Stomach (tissue), 8 donors: ENCODE measurements at regions not wholly inside any gene's neighbourhood (a gene's known extent, or its start where the extent isn't known, plus 50 kb on each side); places are given as distances from the start of the nearest gene placed in this dataset.

ENCODE experiments used
- DNase-seq, 2 donors: peaks; one replicate each; pipeline versions ENCODE4 v3.0.0 to v3.0.0-alpha.2; 2013 to 2019
- H3K27ac ChIP-seq, 5 donors: fragments of 200-600 bp in 4 of 5; sonication (generic) in 4 of 5; one replicate each; pipeline ENCODE4 v1.5.1; 2013 to 2019; ENCODE audit warnings: mild to moderate bottlenecking in 1 of 5, moderate library complexity in 1 of 5
- H3K27me3 ChIP-seq, 3 donors: fragments of 200-600 bp; sonication (generic); one replicate each; pipeline ENCODE4 v1.5.1; 2017 to 2019; ENCODE audit warnings: mixed run types in 1 of 3
- H3K36me3 ChIP-seq, 4 donors: fragments of 200-600 bp; sonication (generic); 1 replicate in 3 of 4; 2 replicates in 1 of 4; pipeline ENCODE4 v1.5.1; 2016 to 2019
- H3K4me1 ChIP-seq, 4 donors: fragments of 200-600 bp; sonication (generic); one replicate each; pipeline ENCODE4 v1.5.1; 2016 to 2019
- H3K4me3 ChIP-seq, 4 donors: fragments of 200-600 bp; sonication (generic) in 3 of 4; one replicate each; pipeline ENCODE4 v1.5.1; 2016 to 2019; ENCODE audit warnings: mild to moderate bottlenecking in 1 of 4
- H3K9me3 ChIP-seq, 4 donors: fragments of 200-600 bp; sonication (generic); one replicate each; pipeline ENCODE4 v1.5.1; 2016 to 2019
- EP300 ChIP-seq: sonication (generic); formaldehyde crosslinking; IDR thresholded peaks from one replicate; pipeline ENCODE4 v1.6.1; 2017; ENCODE audit warnings: antibody characterized with exemption
- POLR2A ChIP-seq, 4 donors: fragments of 450-650 bp; IDR thresholded peaks; one replicate each; pipeline ENCODE4 v1.6.1; 2016; ENCODE audit warnings: antibody characterized with exemption in 4 of 4, control low read depth in 2 of 4, mild to moderate bottlenecking in 1 of 4, moderate library complexity in 1 of 4
- POLR2AphosphoS5 ChIP-seq, 3 donors: sonication (generic); formaldehyde crosslinking; IDR thresholded peaks; one replicate each; pipeline ENCODE4 v1.6.1; 2016; ENCODE audit warnings: antibody characterized with exemption in 3 of 3
- WGBS, 5 donors: extraction: QIAGEN DNeasy Blood & Tissue Kit in 3 of 5; methylation state at CpG; one replicate each; pipeline versions ENCODE4 v1.1.5 to v1.1.7; 2013 to 2018; 5-methylcytosine and 5-hydroxymethylcytosine counted together
- intact Hi-C: fragments of 100-400 bp; cut with DNase I; formaldehyde crosslinking; loops from one replicate; pipeline ENCODE4 v1.15.1; 2023; ENCODE audit warnings: low total_unique reads
- TF ChIP-seq, protein P1 (sequence below), 7 experiments: fragments of 450-650 bp in 4 of 7; fragments of 200-600 bp in 3 of 7; sonication (generic) in 3 of 7; IDR thresholded peaks; one replicate each; pipeline ENCODE4 v1.5.1; 2016 to 2019; ENCODE audit warnings: antibody characterized with exemption in 7 of 7, control low read depth in 2 of 7, mild to moderate bottlenecking in 1 of 7
- donor health status: healthy with polysubstance abuse.
- donor health status: Bipolar disorder and iron deficiency.
- donor health status: healthy.

DNA sequence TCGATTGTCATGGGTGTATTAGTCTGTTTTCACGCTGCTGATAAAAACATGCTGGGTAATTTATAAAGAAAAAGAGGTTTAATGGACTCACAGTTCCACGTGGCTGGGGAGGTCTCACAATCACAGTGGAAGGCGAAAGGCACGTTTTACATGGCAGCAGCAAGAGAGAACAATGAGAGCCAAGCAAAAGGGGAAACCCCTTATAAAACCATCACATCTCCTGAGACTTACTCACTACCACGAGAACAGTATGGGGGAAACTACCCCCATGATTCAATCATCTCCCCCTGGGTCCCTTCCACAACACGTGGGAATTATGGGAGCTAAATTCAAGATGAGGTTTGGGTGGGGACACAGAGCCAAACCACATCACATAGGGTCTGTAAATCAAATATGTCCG lies 167.4 kb upstream of the XYLT1 start:
- intact Hi-C loops = no loop called here
- Histone ChIP-seq H3K4me3 (no peak overlapping the region), H3K9me3 (peaks cover 0 to 11% (median 5%) of the 10 kb centered on the region in 4 donors), H3K36me3 (no peaks in the 10 kb centered on the region), H3K27ac (no peak overlapping the region), H3K27me3 (peaks cover 0 to 19% (median 0%) of the 10 kb centered on the region in 3 donors), H3K4me1 (no peaks in the 10 kb centered on the region)
- no peak for DNase-seq
- TF ChIP-seq, protein P1, sequence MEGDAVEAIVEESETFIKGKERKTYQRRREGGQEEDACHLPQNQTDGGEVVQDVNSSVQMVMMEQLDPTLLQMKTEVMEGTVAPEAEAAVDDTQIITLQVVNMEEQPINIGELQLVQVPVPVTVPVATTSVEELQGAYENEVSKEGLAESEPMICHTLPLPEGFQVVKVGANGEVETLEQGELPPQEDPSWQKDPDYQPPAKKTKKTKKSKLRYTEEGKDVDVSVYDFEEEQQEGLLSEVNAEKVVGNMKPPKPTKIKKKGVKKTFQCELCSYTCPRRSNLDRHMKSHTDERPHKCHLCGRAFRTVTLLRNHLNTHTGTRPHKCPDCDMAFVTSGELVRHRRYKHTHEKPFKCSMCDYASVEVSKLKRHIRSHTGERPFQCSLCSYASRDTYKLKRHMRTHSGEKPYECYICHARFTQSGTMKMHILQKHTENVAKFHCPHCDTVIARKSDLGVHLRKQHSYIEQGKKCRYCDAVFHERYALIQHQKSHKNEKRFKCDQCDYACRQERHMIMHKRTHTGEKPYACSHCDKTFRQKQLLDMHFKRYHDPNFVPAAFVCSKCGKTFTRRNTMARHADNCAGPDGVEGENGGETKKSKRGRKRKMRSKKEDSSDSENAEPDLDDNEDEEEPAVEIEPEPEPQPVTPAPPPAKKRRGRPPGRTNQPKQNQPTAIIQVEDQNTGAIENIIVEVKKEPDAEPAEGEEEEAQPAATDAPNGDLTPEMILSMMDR (IDR thresholded peaks at IDR 0.05) = no peak
- TF ChIP-seq POLR2A (IDR thresholded peaks at IDR 0.05) (no peak), POLR2AphosphoS5 (IDR thresholded peaks at IDR 0.05) (no peak), EP300 (no peak)
- WGBS, 5 donors = 49 to 59% (median 50%) methylated on average over 8 of the region's 8 CpGs

DNA sequence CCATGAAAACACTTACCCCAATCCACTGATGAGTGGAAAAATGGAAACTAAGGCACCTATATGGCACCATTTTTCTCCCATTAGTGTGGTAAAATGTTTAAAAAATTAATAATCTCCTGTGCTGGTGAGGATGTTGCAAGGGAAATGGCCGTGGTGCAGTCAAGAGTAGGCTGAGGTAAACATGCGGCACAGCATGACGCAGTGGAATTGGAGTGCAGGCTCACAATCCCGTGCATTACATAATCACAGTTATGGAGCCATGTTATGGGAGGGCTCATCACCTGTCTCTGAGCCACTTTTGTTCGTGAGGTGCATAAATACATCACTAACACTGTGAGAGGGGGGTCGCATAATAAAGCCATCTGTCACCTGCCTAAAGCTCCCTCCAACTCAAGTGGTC lies 164.4 kb upstream of the XYLT1 start:
- H3K4me3 ChIP-seq = no peak overlapping the region
- intact Hi-C loops = no loop called here
- 80 to 87% (median 82%) methylated on average over 6 of the region's 6 CpGs for WGBS, 5 donors
- H3K9me3 ChIP-seq = peaks cover 0 to 11% (median 5%) of the 10 kb centered on the region in 4 donors
- DNase-seq = no peak
- no peak overlapping the region for H3K27ac ChIP-seq
- peaks cover 0 to 34% (median 0%) of the 10 kb centered on the region in 3 donors for H3K27me3 ChIP-seq
- no peaks in the 10 kb centered on the region for H3K36me3 ChIP-seq
- no peak for TF ChIP-seq EP300
- TF ChIP-seq POLR2AphosphoS5 (IDR thresholded peaks at IDR 0.05) = no peak
- TF ChIP-seq, protein P1 (IDR thresholded peaks at IDR 0.05) = no peak
- TF ChIP-seq POLR2A (IDR thresholded peaks at IDR 0.05) = no peak
- H3K4me1 ChIP-seq = no peaks in the 10 kb centered on the region

DNA sequence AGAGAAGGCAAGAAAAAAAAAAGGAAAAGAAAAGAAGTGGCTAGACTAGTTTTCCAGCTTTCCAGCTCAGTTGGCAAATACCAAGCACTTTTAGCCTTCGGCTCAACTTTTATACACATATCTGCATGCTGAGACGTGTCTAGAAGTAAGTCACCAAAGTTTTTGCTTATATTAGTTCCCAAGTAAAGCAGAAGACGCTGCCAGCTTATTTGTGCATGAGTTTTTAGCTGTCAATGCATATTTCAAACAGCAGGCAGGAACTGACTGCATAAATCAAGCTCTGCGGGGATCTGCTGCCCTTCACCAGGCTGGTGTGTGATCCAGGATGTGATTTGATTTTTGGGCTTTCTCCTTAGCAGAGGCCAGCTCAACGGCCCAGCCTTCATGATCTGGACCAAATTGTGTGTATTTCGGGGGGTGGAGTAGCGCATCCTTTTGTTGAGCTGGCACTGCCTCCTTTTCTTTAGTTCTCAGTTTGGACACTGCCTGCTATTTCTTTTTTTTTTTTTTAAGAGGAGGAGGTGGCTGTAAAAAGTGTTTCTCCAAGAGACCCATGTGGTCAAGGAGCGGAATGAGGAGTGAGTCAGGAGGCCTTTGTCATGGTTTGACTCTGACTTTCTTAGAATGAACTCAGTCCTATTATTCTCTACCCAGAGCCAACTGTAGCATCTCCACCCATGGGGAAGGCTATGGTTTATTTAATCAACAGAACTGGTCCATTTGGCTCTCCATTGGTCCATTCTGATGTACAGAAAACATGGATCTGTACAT lies 162.6 kb upstream of the XYLT1 start:
- DNase-seq = peak in 1 of 2 donors; percentile 7
- no peak overlapping the region for H3K4me3 ChIP-seq
- no peaks in the 10 kb centered on the region for H3K4me1 ChIP-seq
- intact Hi-C loops = no loop called here
- TF ChIP-seq POLR2A (IDR thresholded peaks at IDR 0.05) = no peak
- no peak for TF ChIP-seq POLR2AphosphoS5 (IDR thresholded peaks at IDR 0.05)
- TF ChIP-seq EP300 = no peak
- TF ChIP-seq, protein P1 (IDR thresholded peaks at IDR 0.05) = no peak
- peaks cover 0 to 4% (median 2%) of the 10 kb centered on the region in 4 donors for H3K9me3 ChIP-seq
- WGBS, 5 donors = 48 to 55% (median 52%) methylated on average over 8 of the region's 8 CpGs
- H3K36me3 ChIP-seq = no peaks in the 10 kb centered on the region
- H3K27me3 ChIP-seq = peaks cover 0 to 24% (median 0%) of the 10 kb centered on the region in 3 donors
- H3K27ac ChIP-seq = no peak overlapping the region

DNA sequence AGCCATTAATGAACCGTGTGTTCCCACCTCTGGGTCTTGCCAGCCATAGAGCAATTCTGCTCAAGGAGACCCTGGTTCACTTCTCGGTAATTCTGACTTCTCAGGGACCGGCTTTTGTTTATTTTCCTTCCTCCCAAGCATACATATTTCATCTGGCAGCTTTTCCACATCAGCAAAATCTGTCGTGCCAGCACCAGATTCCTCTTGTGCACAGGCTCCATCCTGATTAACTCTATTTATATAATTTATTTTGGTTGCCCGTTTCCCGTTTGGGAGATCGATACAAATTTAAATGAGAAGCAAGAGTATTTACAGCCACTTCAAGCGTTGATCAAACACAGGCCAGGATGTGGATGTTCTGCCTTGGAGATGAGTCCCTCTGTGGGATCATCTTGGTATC lies 161.9 kb upstream of the XYLT1 start:
- Histone ChIP-seq H3K4me1 (no peaks in the 10 kb centered on the region), H3K9me3 (peaks cover 0 to 7% (median 2%) of the 10 kb centered on the region in 4 donors), H3K27ac (no peak overlapping the region), H3K4me3 (no peak overlapping the region), H3K27me3 (peaks cover 0 to 24% (median 0%) of the 10 kb centered on the region in 3 donors), H3K36me3 (no peaks in the 10 kb centered on the region)
- no peak for DNase-seq
- intact Hi-C loops = no loop called here
- WGBS, 5 donors = 56 to 71% (median 66%) methylated on average over 8 of the region's 8 CpGs
- TF ChIP-seq EP300 (no peak), POLR2AphosphoS5 (IDR thresholded peaks at IDR 0.05) (no peak), POLR2A (IDR thresholded peaks at IDR 0.05) (no peak)

DNA sequence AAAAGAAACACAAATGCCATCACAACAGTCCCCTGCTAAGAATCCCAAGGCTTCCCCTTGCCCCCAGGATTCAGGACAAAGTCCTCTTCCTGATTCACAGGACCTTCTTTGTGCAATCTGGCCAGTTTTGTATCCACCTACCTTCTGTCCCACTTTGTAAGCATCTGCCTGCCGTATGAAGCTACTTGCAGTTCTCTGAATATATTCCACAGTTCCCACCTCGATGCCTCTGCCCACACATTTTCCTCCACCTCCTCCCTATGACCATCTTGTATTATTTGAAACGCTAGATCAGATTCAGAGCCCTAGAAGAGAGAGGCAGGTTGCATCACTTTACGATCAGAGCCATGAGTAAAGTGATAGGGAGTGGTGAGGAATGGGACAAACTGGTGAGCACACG lies 159.2 kb upstream of the XYLT1 start:
- no peak for DNase-seq
- Histone ChIP-seq H3K36me3 (no peaks in the 10 kb centered on the region), H3K27me3 (peaks cover 0 to 24% (median 0%) of the 10 kb centered on the region in 3 donors), H3K9me3 (peaks cover 0 to 34% (median 26%) of the 10 kb centered on the region in 4 donors), H3K4me1 (no peaks in the 10 kb centered on the region), H3K27ac (no peak overlapping the region), H3K4me3 (no peak overlapping the region)
- WGBS, 5 donors = 70 to 80% (median 77%) methylated on average over 5 of the region's 5 CpGs
- TF ChIP-seq EP300 (no peak), POLR2AphosphoS5 (IDR thresholded peaks at IDR 0.05) (no peak), POLR2A (IDR thresholded peaks at IDR 0.05) (no peak)
- TF ChIP-seq, protein P1 (IDR thresholded peaks at IDR 0.05) = no peak
- intact Hi-C loops = no loop called here
